Ovary (tissue), 7 donors: ENCODE measurements at regions not wholly inside any gene's neighbourhood (a gene's known extent, or its start where the extent isn't known, plus 50 kb on each side); places are given as distances from the start of the nearest gene placed in this dataset.

ENCODE experiments used
- DNase-seq, 5 donors: peaks; one replicate each; pipeline ENCODE4 v3.0.0-alpha.2; 2019 to 2020
- H3K27ac ChIP-seq, 2 donors: fragments of 200-600 bp; one replicate each; pipeline versions ENCODE4 v1.5.1 to v1.8.0; 2019 to 2022
- H3K27me3 ChIP-seq: fragments of 200-600 bp; one replicate; pipeline ENCODE4 v1.8.0; 2022
- H3K36me3 ChIP-seq: fragments of 200-600 bp; sonication (generic); one replicate; pipeline ENCODE4 v1.5.1; 2019
- H3K4me1 ChIP-seq: one replicate; pipeline ENCODE4 v1.8.1; 2013; ENCODE audit warnings: mild to moderate bottlenecking, moderate library complexity; ENCODE audit not compliant: insufficient read depth
- H3K4me3 ChIP-seq: fragments of 200-600 bp; sonication (generic); one replicate; pipeline ENCODE4 v1.5.1; 2017
- H3K9me3 ChIP-seq, 2 donors: fragments of 200-600 bp in 1 of 2; sonication (generic) in 1 of 2; one replicate each; pipeline versions ENCODE4 v1.5.1 to v1.8.1; 2013 to 2019; ENCODE audit warnings: mild to moderate bottlenecking in 1 of 2, moderate library complexity in 1 of 2
- CTCF ChIP-seq, 3 donors: fragments of 450-650 bp in 2 of 3; fragments of 200-600 bp in 1 of 3; IDR thresholded peaks; one replicate each; pipeline versions ENCODE4 v1.5.1 to v1.8.0; 2016 to 2022; ENCODE audit warnings: antibody characterized with exemption in 3 of 3, mild to moderate bottlenecking in 1 of 3
- EP300 ChIP-seq: sonication (generic); formaldehyde crosslinking; IDR thresholded peaks from one replicate; pipeline ENCODE4 v1.6.1; 2017; ENCODE audit warnings: antibody characterized with exemption
- POLR2A ChIP-seq: fragments of 450-650 bp; IDR thresholded peaks from one replicate; pipeline ENCODE4 v1.6.1; 2017; ENCODE audit warnings: antibody characterized with exemption, mild to moderate bottlenecking, moderate library complexity
- WGBS, 3 donors: extraction: QIAGEN DNeasy Blood & Tissue Kit in 1 of 3; methylation state at CpG; one replicate each; pipeline versions ENCODE4 v1.1.5 to v1.1.7; 2013 to 2017; 5-methylcytosine and 5-hydroxymethylcytosine counted together
- intact Hi-C, 4 donors: fragments of 100-400 bp; cut with DNase I; formaldehyde crosslinking; loops; one replicate each; pipeline versions ENCODE4 v1.11.0 to v1.15.1; 2022 to 2023
- donor health status: DM: no; HTN: no; CAD: no; lungs with moderate emphysema.
- donor health status: DM: no; HTN: no; CAD: no.
- donor health status: Bipolar disorder and iron deficiency.
- donor health status: DM: no; HTN: no; CAD: no.
- donor health status: DM: yes; HTN: yes; CAD: no.

DNA sequence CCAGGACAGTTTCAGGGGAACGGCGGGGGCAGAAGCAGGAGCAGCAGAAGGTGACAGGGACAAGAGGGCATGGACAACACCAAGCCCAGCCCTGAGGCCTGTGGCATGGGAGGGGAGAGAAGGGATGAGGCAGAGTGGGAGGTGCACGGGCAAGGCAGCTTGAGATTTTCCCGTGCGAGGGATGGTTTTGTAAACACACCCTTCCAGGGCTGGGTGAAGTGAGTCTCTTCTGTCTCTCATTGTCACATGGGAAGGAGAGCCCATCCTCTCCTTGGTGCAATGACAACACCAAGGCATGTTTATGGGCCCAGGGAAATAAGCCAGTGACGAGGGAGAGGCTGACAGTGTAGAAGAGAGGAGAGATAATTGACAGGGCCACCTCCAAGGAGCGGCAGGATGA lies 69.6 kb upstream of the RIOK3 start:
- H3K36me3 ChIP-seq, result no peaks in the 10 kb centered on the region
- no peak for DNase-seq
- H3K9me3 ChIP-seq, result no peaks in the 10 kb centered on the region
- peaks cover 7% of the 10 kb centered on the region for H3K4me1 ChIP-seq
- intact Hi-C loops, result loop anchor here in 2 of 4 donors (10.0 kb wide), 2 partner anchors 249 to 339 kb away; partner anchors contain the start of gene CABLES1 (in 1 of the 2)
- H3K4me3 ChIP-seq, result no peak overlapping the region
- WGBS, 3 donors, result 80 to 87% (median 82%) methylated on average over 7 of the region's 7 CpGs
- H3K27ac ChIP-seq, result no peak overlapping the region
- H3K27me3 ChIP-seq, result no peaks in the 10 kb centered on the region
- TF ChIP-seq EP300 (no peak), CTCF (IDR thresholded peaks at IDR 0.05) (no peak), POLR2A (no peak)

GRCh38 chr18:23384778-23385736 lies 68.0 kb upstream of the RIOK3 start:
- no peaks in the 10 kb centered on the region for H3K9me3 ChIP-seq
- no peak for DNase-seq
- H3K27ac ChIP-seq, result no peak overlapping the region
- H3K4me1 ChIP-seq, result peaks cover 4% of the 10 kb centered on the region
- intact Hi-C loops, result loop anchor here in 2 of 4 donors (10.0 kb wide), 2 partner anchors 250 to 340 kb away; partner anchors contain the start of gene CABLES1 (in 1 of the 2)
- H3K36me3 ChIP-seq, result no peaks in the 10 kb centered on the region
- no peaks in the 10 kb centered on the region for H3K27me3 ChIP-seq
- TF ChIP-seq CTCF (IDR thresholded peaks at IDR 0.05) (no peak), POLR2A (no peak), EP300 (no peak)
- WGBS, 3 donors, result 84 to 89% (median 84%) methylated on average over 13 of the region's 13 CpGs
- H3K4me3 ChIP-seq, result no peak overlapping the region

DNA sequence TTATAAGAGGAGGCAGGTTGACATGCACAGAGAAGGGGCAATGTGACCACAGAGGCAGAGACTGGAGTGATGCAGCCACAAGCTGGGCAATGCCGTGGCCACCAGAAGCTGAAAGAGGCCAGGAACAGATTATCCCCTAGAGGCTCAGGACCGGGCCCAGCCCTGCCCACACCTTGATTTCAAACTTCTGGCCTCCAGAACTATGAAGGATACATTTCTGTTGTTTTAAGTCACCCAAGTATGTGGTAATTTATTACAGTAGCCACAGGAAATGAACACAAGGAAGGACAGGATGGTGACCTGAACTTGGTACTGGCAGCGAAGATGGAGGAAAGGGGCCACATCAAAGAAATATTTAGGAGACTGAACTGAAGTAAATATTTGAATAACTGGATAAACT lies 66.8 kb upstream of the RIOK3 start:
- H3K36me3 ChIP-seq, result no peaks in the 10 kb centered on the region
- TF ChIP-seq POLR2A, result no peak
- no peak overlapping the region for H3K4me3 ChIP-seq
- no peak overlapping the region for H3K27ac ChIP-seq
- no peaks in the 10 kb centered on the region for H3K9me3 ChIP-seq
- H3K4me1 ChIP-seq, result no peaks in the 10 kb centered on the region
- H3K27me3 ChIP-seq, result no peaks in the 10 kb centered on the region
- 85 to 94% (median 92%) methylated on average over 3 of the region's 3 CpGs for WGBS, 3 donors
- intact Hi-C loops, result loop anchor here in 2 of 4 donors (10.0 kb wide), 2 partner anchors 252 to 342 kb away; partner anchors contain the start of gene CABLES1 (in 1 of the 2)
- DNase-seq, result no peak

DNA sequence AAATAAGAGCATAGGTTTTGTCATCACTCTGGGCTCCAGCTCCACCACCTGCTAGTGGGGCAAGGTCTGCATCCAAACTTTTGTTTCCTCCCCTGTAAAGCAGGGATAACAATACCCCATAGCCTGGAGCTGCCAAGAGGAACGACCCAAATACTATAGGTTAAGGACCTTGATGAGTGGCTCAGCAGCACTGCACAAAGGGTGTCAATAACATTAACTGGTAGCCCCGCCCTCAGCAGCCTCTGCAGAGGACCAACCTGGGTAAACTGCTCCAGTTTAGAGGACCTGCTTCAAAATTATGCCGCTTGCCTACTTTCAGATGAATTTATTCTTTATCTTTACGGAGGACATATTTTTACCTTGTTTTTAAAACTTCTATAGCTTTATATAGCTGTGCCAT lies 65.8 kb upstream of the RIOK3 start:
- H3K4me1 ChIP-seq, result no peaks in the 10 kb centered on the region
- no peaks in the 10 kb centered on the region for H3K36me3 ChIP-seq
- intact Hi-C loops, result loop anchor here in 2 of 4 donors (10.0 kb wide), 2 partner anchors 252 to 342 kb away; partner anchors contain the start of gene CABLES1 (in 1 of the 2)
- no peak overlapping the region for H3K4me3 ChIP-seq
- no peaks in the 10 kb centered on the region for H3K9me3 ChIP-seq
- TF ChIP-seq EP300 (no peak), CTCF (IDR thresholded peaks at IDR 0.05) (no peak), POLR2A (no peak)
- 80 to 82% (median 81%) methylated on average over 4 of the region's 4 CpGs for WGBS, 3 donors
- no peak for DNase-seq
- no peaks in the 10 kb centered on the region for H3K27me3 ChIP-seq
- H3K27ac ChIP-seq, result no peak overlapping the region
